ENCODE measurements at regions not wholly inside any gene's neighbourhood (a gene's known extent, or its start where the extent isn't known, plus 50 kb on each side); places are given as distances from the start of the nearest gene placed in this dataset.

DNA sequence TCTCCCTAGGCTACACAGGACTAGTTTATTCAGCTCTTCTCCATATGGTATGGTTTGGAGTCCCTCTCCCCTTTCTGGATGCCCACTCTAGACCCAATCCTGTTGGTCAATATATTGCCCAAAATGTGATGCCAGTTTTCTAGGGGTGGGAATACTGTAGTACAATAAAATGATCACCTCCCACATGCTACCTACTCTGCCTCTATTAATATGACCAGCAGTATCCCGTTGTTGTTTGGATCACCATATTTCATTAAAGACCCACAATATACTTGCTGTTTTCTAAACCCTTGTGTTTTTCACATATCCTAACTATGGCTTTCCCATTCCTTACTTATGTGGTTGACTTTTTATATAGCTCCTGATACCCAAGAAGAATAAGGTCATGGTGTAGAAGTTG is 95.9 kb upstream of the IGSF21 start:
- no peak for DNase-seq

DNA sequence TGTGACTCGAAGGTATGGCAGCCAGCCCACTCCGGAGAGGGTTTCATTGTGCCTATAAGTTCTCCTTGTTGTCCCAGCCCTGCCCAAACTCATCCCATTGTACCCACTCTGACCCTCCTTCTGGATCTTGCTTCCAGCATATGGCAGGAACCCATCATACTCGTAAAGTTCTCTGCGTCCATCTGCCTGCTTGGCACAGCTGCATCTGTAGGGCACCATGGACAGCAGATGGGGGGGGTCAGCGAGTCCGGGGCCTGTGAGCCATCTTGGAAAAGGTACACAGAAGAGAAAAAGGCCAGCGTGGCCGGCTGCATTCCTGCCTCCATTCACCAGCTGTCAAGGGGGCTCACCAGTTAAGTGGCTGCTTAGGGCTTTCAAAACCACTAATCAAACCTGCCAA is 94.9 kb upstream of the IGSF21 start:
- DNase-seq: no peak

DNA sequence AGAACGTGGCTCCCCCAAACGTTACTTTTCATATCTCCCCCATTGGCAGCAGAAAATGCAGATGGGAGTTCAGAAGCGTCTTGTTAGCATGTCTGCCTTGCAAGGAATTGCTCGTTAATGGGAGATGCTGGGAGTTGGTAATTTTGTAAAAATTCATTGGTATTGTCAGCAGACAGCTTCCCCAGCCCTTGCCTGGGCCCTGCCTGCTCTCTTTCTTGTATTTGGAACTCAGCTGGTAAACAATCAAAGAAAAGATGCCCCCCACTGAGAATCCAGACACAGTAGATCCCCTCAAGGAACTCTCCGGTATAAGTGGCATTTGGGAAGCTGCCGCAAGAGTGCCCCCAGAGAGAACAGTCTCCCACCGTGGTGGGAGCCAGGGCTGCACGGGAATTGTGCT is 94.4 kb upstream of the IGSF21 start:
- DNase-seq: no peak

DNA sequence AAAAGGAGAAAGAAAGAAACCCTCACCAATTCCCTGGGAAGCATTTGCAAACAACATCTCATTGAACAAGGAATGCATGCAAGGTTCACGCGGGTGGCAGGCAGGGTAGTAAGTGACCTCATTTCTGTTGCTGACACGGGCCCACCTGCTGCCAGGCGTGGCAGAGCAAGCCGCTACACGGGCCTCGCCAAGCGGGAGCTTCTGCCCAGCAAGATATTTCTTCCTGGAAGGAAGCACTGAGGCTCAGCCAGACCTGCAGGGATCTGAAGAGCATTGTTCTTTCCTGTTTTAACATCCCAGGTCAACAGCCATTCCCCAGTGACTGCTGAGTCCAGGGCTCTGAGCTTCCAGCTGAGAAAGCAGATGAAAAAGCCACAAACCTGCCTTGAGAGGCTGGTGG is 91.9 kb upstream of the IGSF21 start:
- no peak for DNase-seq

DNA sequence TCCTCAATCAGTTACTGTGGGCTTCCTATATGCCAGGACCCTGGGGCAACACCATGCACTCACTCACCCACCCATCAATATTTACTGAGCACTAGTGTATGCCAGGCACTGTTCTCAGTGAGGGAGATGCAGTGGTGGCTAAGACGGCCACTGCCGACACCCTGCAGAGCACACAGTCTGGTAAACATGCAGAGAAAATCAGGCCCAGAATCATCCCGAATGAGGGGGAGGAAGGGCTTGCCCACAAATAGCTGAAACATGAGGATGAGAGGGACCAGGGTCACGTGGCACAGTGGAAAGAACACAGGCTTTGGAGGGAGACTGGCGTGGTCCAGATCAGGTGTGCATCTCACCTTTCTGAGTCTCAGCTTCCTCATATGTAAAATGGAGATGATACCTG is 89.2 kb upstream of the IGSF21 start:
- DNase-seq: no peak

DNA sequence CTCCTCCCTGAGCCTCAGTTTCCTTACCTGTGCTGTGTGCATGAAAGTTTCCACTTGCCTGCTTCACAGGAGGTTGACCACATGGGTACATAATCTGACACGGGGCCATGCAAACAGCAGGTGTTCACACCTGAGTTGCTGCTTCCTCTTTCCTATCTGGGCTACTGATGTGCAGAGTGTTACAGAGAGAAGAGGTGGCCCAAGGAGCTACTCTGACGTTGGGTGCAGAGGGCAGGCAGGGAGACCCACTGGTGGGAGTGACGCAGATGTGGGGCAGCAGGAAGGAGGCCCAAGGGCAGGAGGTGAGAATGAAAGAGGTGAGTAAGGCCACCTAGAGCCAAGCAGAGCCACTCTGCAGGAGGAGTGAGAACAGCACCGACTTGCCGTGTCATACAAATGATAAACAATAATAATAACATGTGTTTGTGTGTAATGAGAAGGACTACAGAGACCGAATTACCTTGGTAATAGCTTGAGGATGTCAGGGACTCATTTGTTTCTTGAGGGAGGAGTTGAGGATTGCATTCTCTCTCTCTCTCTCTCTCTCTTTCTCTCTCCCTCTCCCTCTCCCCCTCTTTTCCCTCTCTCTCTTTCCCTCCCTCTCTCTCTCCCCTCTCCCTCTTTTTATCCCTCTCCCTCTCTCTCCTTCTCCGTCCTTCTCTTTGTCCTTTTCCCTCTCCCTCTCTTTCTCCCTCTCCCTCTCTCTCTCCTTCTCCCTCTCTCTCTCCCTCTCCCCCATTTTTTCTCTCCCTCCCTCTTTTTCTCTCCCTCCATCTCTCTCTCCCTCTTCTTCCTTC is 87.4 kb upstream of the IGSF21 start:
- DNase-seq: no peak

DNA sequence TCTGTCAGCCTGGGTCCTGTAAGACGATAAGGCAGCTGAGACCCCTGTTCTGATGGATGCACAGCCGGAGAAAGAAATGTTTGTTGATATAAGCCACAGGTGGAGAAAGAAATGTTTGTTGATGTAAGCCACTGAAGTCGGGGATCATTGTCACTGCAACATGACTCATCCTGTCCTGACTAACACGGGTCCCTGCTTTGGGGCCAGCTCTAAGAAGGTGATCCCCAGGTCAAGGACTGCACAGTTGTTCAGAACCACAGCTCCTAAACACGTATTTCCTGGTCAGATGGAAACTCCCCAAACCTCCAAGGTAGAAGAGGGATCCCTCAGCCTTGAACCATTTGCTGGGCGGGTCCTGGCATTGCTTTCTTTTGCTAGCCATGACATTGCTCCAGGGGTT is 86.4 kb upstream of the IGSF21 start:
- no peak for DNase-seq

DNA sequence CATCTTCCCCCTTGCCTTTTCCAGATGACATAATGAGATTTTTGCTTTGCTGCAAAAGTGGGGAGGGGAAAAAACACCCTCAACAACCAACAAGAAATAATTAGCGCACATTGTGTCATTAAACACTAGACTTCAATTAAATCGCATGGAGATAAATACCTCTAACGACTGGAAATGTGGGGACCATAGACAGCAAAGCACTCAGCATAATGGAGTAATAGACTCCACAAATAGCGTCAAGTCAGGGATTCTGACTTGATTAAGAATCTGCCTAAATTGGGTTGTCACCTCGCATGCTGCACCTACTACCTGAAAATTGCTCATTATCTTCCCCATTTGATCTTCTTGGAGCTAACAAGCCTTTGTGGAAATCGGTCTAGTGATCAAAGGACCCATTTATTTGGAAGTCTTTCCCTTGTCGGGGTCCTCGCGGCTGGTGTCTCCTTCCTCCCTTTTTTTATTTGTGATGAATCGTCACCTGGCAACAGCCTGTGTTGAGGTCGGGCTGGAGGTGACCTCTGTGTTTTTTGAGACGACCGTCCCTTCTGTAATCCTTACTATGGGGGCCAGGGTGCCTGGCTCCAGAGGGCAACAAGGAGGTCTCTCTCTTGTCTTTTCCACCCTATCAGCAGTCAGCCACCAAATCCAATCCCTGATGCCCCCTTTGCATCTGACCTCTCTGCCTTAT is 75.3 kb upstream of the IGSF21 start:
- DNase-seq: no peak

DNA sequence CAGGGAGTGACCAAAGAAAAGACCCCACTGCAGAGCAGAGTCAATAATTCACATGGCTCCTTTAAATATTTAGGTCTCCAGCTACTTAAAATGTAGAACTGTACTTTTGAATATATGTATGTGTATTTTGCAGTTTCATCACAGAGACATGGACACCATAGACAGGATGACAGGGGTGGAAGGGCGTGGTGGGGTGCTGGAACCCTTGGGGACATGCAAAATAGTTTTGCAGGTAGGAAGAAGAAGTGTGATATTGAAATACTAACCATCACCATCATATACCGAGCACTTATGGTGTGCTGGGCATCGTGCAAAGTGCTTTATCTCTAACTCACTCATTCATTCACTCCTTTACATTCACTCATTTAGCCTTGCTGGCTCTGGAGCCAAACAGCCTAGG is 72.5 kb upstream of the IGSF21 start:
- no peak for DNase-seq

DNA sequence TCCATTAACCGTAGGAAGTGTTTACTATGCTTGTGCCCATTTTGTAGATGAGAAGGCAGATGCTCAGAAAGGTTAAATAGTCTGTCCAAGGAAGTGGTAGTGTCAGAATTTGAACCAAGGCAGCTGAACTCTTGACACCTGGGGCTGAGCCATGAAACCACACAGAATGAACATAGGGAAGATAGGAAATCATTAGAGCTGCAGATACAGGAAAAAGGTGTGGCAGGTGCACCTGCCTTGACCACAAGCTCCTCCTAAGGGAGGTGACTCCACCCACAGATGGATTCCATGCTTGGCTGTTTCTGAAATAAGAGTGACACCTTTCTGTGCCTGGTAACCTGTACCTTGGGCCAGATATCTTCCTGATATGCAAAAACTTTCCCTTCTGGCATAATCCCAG is 69.9 kb upstream of the IGSF21 start:
- no peak for DNase-seq

DNA sequence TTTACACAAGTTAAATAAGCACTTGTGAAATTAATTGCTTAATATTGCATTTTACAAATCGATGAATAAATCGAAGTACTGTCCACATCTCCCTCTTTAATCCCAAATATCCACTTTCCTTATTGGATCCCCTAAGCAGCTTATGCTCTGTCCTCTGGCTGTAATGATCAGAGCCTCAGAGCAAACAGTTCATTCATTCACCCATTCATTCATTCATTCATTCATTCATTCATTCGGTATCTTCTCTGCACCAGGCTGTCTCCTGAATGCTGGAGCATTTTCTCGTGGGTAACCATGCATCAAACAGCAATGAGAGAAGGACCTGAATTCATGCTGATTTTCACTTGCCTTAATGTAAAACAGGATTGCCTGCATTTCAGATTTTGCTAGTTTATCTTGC is 69.5 kb upstream of the IGSF21 start:
- no peak for DNase-seq

DNA sequence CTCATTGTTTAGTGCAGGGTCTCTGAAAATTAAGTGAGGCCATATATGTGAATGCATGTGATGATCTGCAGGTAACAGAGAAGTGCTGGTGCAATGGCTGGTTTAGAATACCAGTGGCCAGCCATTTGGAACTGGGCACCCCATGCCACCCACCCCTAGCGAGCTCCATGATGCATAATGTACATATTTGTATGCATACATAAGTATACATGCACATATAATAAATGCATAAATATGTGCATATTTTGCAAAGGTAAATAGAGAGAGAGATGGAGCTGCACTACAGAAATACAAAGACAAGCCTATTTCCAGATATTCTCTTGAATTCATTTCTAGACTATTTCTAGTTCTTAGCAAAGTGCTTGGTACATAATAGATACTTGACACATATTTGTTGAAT is 68.5 kb upstream of the IGSF21 start:
- no peak for DNase-seq

DNA sequence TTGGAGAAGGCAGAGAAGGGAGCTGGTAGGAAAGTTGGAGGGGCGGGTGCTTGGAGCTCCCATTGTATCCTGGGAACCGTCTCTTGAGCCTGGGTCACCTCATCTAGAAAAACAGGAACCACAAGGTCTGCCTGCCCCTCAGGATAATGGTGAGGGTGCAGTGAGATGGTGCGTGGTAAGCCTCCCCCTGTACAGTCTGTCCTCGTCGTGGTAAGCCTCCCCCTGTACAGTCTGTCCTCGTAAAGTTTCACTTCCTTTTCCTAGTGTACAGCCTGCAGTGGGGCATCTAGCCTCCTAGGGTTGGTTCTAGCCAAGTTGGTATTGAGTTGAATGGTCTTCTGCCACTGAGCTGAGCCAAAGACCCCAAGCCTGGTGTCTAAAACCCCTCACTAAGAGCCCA is 66.5 kb upstream of the IGSF21 start:
- DNase-seq: peak in 12 of 56 donors; percentile 4 to 43 (median 10)

DNA sequence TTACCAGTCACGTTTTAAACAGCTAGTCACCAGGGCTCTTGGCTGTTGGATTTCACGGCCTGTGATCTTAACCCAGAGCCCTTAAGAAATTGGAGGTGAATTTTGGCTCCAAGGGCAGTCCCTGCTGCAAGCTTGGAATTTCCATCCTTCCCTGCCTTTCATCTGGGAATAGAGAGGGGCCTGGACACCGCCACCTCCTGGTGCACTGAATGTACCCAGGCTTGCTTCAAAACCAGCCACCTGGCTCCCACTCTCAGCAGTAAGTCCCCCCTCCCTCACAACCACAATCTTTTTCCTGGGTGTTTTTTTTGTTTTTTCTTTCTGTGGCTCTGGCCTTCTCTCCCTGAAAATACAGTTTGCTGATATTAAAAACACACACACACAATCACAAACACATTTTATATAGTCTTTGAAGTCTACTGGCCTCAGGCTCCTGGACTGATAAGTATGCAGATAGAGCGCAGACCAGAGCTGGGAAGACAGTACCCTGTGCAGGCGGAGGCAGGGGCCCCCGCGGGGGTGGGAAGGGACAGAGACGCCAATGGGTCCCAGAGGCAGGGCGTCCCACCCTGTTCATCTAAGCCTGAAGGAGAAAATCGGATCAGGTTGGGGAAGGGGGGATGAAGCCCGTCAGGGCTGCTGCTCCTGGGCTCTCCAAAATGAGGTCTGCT is 65.8 kb upstream of the IGSF21 start:
- DNase-seq: no peak

DNA sequence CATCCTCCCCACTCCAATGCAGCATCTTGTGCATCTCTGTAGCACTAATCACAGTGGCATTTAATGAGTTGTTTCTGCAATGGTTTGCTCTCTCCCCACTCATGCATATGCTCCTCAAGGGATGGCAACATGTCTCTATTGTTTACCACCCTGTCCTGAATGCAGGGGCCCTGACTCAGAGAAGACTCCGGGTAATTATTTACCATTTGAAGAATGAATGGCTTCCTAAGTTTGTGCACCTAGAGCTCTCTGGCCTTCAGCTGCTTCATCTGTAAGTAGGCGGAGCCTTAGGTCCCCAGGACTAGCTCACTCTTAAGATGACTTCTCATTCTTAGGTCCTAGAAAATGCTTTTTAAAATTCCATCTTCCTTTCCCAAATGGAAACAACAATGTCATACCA is 63.7 kb upstream of the IGSF21 start:
- DNase-seq: no peak

DNA sequence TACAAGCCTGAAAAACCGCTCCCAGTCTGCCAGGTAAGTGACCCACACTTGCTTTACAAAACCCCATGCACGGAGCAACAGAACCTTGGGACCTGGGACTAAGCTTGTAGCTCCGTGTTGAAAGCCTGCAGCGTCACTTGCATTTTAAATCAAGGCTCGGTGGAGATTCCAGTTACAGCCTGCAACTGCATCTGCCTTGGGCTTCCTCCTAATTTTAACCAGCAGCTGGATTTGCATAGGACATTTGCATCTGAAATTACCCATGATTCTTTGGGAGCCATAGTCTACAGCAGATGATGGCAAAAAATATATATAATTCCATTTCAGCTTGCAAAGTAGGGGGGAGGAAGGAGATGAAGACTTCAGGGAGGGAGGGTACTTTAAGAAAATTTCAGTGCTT is 62.4 kb upstream of the IGSF21 start:
- no peak for DNase-seq

DNA sequence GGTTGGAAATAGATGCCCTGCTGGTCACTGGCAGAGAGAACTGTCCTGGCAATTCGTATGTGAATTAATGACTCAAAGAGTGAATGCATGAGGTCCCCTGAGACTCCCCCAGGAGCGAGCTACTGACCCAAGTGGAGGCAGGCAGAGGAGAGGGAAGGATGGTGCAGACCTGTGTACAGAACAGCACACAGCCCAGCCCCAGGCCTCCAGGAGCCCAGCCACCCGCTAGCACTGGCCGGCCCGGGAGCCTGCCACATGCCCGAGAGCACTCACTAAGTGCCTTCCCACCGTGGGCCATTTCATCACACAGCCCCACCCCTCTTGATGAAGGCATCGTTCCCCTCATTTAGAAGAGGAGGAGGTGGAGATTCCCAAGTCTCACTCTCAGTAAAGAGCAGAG is 62.0 kb upstream of the IGSF21 start:
- no peak for DNase-seq

DNA sequence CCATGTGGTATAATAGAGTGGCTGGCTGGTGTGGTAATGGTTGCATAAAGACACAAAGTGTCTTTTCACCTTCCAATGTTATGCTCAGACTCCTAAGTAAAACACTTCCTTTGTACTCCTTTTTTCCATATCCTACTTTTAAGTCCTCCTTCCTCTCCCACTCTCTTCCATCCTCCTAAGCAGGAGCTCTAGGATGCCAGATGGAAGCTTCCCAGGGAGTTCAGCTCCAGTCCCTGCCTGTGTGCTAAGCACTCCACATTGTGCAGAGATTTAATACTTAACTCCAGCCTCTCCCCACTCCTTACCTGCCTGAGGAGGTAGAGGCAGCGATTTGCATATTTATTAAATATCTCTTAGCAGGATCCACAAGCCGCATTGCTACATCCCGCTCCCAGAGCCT is 60.5 kb upstream of the IGSF21 start:
- no peak for DNase-seq

DNA sequence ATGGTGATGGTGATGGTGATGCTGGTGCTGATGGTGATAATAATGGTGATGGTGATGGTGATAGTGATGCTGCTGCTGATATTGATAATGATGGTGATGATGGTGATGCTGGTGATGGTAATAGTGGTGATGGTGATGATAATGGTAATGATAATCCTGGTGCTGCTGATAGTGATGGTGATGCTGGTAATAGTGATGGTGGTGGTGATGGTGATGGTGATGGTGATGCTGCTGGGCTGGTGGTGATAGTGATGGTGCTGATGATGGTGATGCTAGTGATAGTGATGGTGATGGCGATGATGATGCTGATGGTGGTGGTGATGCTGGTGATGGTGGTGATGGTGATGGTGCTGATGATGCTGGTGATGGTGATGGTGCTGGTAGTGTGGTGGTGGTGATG is 58.4 kb upstream of the IGSF21 start:
- DNase-seq: no peak

DNA sequence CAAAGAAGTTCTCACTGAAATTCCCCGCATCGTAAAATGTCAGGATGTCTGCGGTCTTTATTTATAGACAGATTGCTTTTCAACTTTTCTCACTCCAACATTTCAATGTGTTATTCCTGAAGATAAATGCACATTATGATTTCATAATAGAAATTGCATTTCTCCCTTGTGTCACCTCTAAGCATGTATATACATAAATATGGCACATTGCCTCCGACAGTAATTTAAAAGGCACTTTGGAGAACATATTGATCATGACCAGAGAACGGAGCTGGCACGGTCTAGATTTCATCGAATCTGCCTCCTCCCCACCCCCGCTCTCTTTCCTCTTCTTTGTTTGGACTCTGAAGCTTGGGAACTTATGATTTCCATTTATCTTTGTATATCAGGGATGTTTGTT is 54.9 kb upstream of the IGSF21 start:
- DNase-seq: no peak

DNA sequence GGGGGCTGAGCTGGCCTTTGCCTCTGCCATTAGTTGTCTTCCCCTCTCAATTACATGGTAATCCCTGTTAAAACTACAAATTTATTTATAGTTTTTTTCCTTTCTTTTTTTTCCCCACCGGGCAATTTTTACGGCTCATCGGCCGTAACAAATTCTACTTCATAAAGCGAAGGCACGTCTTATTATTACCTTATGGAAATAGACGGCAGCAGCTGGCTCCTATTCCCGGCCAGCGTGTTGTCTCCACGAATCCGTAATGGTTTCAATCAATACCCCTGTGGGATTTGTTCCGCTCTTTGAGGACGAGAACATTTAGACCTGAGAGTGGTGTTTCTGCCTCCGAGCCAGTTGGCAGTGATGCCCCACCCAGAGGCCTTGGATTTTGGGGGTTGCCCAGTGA is 52.4 kb upstream of the IGSF21 start:
- no peak for DNase-seq

DNA sequence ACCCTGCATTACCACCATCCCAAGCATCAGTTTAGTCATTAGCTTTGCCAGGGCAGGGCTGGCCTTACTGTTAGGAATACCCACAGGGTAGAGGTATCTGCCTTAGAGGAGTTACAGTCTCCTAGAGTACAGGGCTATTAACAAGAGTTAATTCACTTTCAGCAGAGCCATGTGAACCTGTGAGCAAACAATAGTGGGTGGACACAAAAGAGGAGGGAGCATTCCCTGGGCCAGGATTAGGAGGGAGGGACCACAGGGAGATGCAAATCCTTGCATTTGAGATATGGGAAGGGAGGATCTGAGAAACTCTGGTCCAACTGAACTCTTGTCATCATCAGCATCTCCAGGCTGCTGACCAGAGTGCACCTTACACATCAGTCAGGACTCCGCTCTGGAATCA is 51.1 kb upstream of the IGSF21 start:
- DNase-seq: no peak

DNA sequence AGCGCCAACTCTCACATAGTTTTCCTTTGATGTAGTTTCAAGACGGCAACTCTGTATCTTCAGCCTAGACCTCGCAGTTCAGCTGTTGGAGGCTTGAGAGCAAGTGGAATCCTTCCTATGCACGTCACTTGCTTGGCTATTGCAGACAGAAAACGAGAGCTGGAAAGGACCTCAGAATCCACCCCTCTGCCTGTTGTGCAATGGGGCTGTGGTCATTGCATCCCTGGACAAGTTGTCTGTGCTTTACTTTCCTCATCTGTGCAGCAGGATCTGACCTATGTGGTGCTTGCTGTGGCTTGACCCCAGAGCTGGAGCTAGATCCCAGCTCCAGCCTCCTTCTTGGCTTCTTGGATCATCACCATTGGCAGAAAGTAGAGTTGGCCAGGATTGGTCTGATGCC is 50.0 kb upstream of the IGSF21 start:
- DNase-seq: no peak

Measured in amygdala (tissue), 56 donors.